ENCODE measurements at regions not wholly inside any gene's neighbourhood (a gene's known extent, or its start where the extent isn't known, plus 50 kb on each side); places are given as distances from the start of the nearest gene placed in this dataset.

DNA sequence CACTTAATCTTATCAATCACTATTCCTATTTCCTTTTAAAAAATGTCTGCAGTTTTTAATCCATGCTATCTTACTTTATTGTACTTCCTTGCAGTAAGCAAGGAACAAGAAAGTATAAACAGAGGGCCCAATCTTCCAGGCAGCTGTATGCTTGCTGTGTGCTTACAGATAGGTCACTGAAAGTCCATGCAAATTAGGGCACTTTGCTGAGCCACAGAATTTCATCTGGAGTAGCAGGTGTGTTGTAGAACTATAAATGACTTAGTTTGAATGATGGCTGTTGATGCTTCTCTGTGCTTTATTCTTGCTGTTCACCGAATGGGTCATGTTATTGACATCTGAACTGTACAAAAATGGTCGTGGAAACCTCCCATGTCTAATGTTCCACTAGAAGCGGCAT lies 154.6 kb downstream of the ATOH1 start:
- TF ChIP-seq GABPA (IDR thresholded peaks at IDR 0.05; ENCODE audit: low read depth) (no peak), EP300 (IDR thresholded peaks at IDR 0.05; ENCODE audit: borderline replicate concordance in 1 of 2, low read depth in 1 of 2, low read length in 1 of 2) (no peak), NFIC (IDR thresholded peaks at IDR 0.05; ENCODE audit: borderline replicate concordance) (no peak)
- TF ChIP-seq, protein P1, sequence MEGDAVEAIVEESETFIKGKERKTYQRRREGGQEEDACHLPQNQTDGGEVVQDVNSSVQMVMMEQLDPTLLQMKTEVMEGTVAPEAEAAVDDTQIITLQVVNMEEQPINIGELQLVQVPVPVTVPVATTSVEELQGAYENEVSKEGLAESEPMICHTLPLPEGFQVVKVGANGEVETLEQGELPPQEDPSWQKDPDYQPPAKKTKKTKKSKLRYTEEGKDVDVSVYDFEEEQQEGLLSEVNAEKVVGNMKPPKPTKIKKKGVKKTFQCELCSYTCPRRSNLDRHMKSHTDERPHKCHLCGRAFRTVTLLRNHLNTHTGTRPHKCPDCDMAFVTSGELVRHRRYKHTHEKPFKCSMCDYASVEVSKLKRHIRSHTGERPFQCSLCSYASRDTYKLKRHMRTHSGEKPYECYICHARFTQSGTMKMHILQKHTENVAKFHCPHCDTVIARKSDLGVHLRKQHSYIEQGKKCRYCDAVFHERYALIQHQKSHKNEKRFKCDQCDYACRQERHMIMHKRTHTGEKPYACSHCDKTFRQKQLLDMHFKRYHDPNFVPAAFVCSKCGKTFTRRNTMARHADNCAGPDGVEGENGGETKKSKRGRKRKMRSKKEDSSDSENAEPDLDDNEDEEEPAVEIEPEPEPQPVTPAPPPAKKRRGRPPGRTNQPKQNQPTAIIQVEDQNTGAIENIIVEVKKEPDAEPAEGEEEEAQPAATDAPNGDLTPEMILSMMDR (IDR thresholded peaks at IDR 0.05) = no peak

Data from SK-N-SH (cell line).